Stimulated activated CD4-positive, alpha-beta T cell treated with anti-CD3 and anti-CD28 coated beads, Interleukin-12 subunit alpha, Interleukin-12 subunit beta, amount 100 ng/mL, for 48 hours (primary cell): ENCODE measurements at regions not wholly inside any gene's neighbourhood (a gene's known extent, or its start where the extent isn't known, plus 50 kb on each side); places are given as distances from the start of the nearest gene placed in this dataset.
"Not testable (repeated sequence)": the region's sequence is repeated elsewhere in the genome, so short reads cannot be mapped to it uniquely, and the experiment has no call there.

ENCODE experiments used
- DNase-seq, 3 donors: peaks; one replicate each; pipeline ENCODE4 v3.0.0-alpha.2; 2020; ENCODE audit warnings: low read depth in 2 of 3, low spot score in 1 of 3

- no peak for DNase-seq
Measured at GRCh38 chr1:56092684-56093570, 486.4 kb downstream of the PLPP3 start.

- not testable (repeated sequence) for DNase-seq
Measured at GRCh38 chr1:56089826-56090225, 489.5 kb downstream of the PLPP3 start.

GRCh38 chr1:56084246-56084645 lies 495.1 kb downstream of the PLPP3 start:
- DNase-seq, result no peak

GRCh38 chr1:56081736-56082135 lies 497.6 kb downstream of the PLPP3 start:
- DNase-seq, result no peak

GRCh38 chr1:56081173-56081572 lies 498.2 kb downstream of the PLPP3 start:
- DNase-seq, result no peak

- DNase-seq, result no peak
Measured at GRCh38 chr1:56080123-56080522, 499.2 kb downstream of the PLPP3 start.

GRCh38 chr1:56079391-56079790 lies 500.0 kb downstream of the PLPP3 start:
- no peak for DNase-seq

- DNase-seq, result no peak
Measured at GRCh38 chr1:56077206-56077605, 502.2 kb downstream of the PLPP3 start.

GRCh38 chr1:56074007-56074651 lies 505.2 kb downstream of the PLPP3 start:
- no peak for DNase-seq

GRCh38 chr1:56073614-56074006 lies 505.8 kb downstream of the PLPP3 start:
- DNase-seq, result no peak

- no peak for DNase-seq
Measured at GRCh38 chr1:56073206-56073605, 506.2 kb downstream of the PLPP3 start.

GRCh38 chr1:56072310-56072709 lies 507.1 kb downstream of the PLPP3 start:
- no peak for DNase-seq

GRCh38 chr1:56071351-56071750 lies 508.0 kb downstream of the PLPP3 start:
- no peak for DNase-seq

- no peak for DNase-seq
Measured at GRCh38 chr1:56070601-56071000, 508.8 kb downstream of the PLPP3 start.

GRCh38 chr1:56069824-56070223 lies 509.5 kb downstream of the PLPP3 start:
- DNase-seq, result no peak

- DNase-seq, result no peak
Measured at GRCh38 chr1:56068908-56069307, 510.5 kb downstream of the PLPP3 start.

GRCh38 chr1:56068210-56068609 lies 511.2 kb downstream of the PLPP3 start:
- no peak for DNase-seq

- no peak for DNase-seq
Measured at GRCh38 chr1:56065729-56066128, 513.6 kb downstream of the PLPP3 start.

- DNase-seq, result no peak
Measured at GRCh38 chr1:56064705-56065104, 514.7 kb downstream of the PLPP3 start.

GRCh38 chr1:56063461-56063860 lies 515.9 kb downstream of the PLPP3 start:
- no peak for DNase-seq

- DNase-seq, result no peak
Measured at GRCh38 chr1:56062625-56063024, 516.7 kb downstream of the PLPP3 start.

- no peak for DNase-seq
Measured at GRCh38 chr1:56061824-56062223, 517.5 kb downstream of the PLPP3 start.

GRCh38 chr1:56060906-56061305 lies 518.5 kb downstream of the PLPP3 start:
- no peak for DNase-seq
